H9 (cell line): ENCODE measurements at regions not wholly inside any gene's neighbourhood (a gene's known extent, or its start where the extent isn't known, plus 50 kb on each side); places are given as distances from the start of the nearest gene placed in this dataset.

ENCODE experiments used
- DNase-seq: peaks from one replicate; pipeline ENCODE4 v3.0.0-alpha.2; 2017
- H2AFZ ChIP-seq: one replicate; pipeline ENCODE4 v1.6.1; 2013; ENCODE audit warnings: mild to moderate bottlenecking, low read length, control low read depth, moderate library complexity
- H2AK5ac ChIP-seq: 2 replicates; pipeline ENCODE4 v1.6.1; 2013; ENCODE audit warnings: low read length, control low read depth, mixed read lengths; ENCODE audit not compliant: insufficient read length
- H2BK120ac ChIP-seq: one replicate; pipeline ENCODE4 v1.6.1; 2013; ENCODE audit warnings: low read depth, mild to moderate bottlenecking, low read length, control low read depth, inconsistent platforms; ENCODE audit not compliant: poor library complexity, severe bottlenecking
- H2BK12ac ChIP-seq: 2 replicates; pipeline ENCODE4 v1.6.1; 2013; ENCODE audit warnings: low read length, control low read depth, mixed read lengths, low read depth; ENCODE audit not compliant: insufficient read length
- H2BK15ac ChIP-seq: 2 replicates; pipeline ENCODE4 v1.6.1; 2013; ENCODE audit warnings: low read depth, low read length, control low read depth
- H2BK20ac ChIP-seq: one replicate; pipeline ENCODE4 v1.6.1; 2013; ENCODE audit warnings: low read depth, mild to moderate bottlenecking, low read length, control low read depth, inconsistent platforms; ENCODE audit not compliant: poor library complexity, severe bottlenecking
- H2BK5ac ChIP-seq: 2 replicates; pipeline ENCODE4 v1.6.1; 2013; ENCODE audit warnings: low read length, control low read depth, mixed read lengths; ENCODE audit not compliant: insufficient read length
- H3K14ac ChIP-seq: 2 replicates; pipeline ENCODE4 v1.6.1; 2013; ENCODE audit warnings: low read length, control low read depth; ENCODE audit not compliant: insufficient read depth
- H3K18ac ChIP-seq: 2 replicates; pipeline ENCODE4 v1.6.1; 2013; ENCODE audit warnings: low read depth, mild to moderate bottlenecking, mixed read lengths, low read length, control low read depth; ENCODE audit not compliant: insufficient read length
- H3K23ac ChIP-seq: 2 replicates; pipeline ENCODE4 v1.6.1; 2013; ENCODE audit warnings: low read length, control low read depth, mixed read lengths, low read depth; ENCODE audit not compliant: insufficient read length
- H3K23me2 ChIP-seq: 2 replicates; pipeline ENCODE4 v1.6.1; 2013; ENCODE audit warnings: low read depth, mild to moderate bottlenecking, mixed read lengths, low read length, control low read depth; ENCODE audit not compliant: insufficient read length, poor library complexity, severe bottlenecking
- H3K27ac ChIP-seq: 2 replicates; pipeline ENCODE4 v1.5.1; 2013; ENCODE audit warnings: low read length, control low read depth, mixed read lengths, low read depth; ENCODE audit not compliant: insufficient read length
- H3K27me3 ChIP-seq: 2 replicates; pipeline ENCODE4 v1.6.1; 2013; ENCODE audit warnings: low read length, control low read depth, inconsistent platforms; ENCODE audit not compliant: insufficient read depth
- H3K4ac ChIP-seq: 2 replicates; pipeline ENCODE4 v1.6.1; 2013; ENCODE audit warnings: low read depth, mild to moderate bottlenecking, control low read depth, inconsistent platforms, low read length, moderate library complexity
- H3K4me1 ChIP-seq: 2 replicates; pipeline ENCODE4 v1.6.1; 2013; ENCODE audit warnings: low read length, control low read depth, inconsistent platforms; ENCODE audit not compliant: insufficient read depth
- H3K4me2 ChIP-seq: 2 replicates; pipeline ENCODE4 v1.6.1; 2013; ENCODE audit warnings: low read length, control low read depth, mixed read lengths; ENCODE audit not compliant: insufficient read length, insufficient read depth
- H3K56ac ChIP-seq: 2 replicates; pipeline ENCODE4 v1.6.1; 2013; ENCODE audit warnings: low read depth, mild to moderate bottlenecking, mixed read lengths, low read length, control low read depth; ENCODE audit not compliant: insufficient read length
- H3K79me1 ChIP-seq: 2 replicates; pipeline ENCODE4 v1.6.1; 2013; ENCODE audit warnings: low read depth, mild to moderate bottlenecking, moderate library complexity, low read length, control low read depth, inconsistent platforms; ENCODE audit not compliant: insufficient read depth, poor library complexity, severe bottlenecking
- H3K79me2 ChIP-seq: 2 replicates; pipeline ENCODE4 v1.6.1; 2013; ENCODE audit warnings: low read length, control low read depth, inconsistent platforms; ENCODE audit not compliant: insufficient read depth
- H3K9ac ChIP-seq: 2 replicates; pipeline ENCODE4 v1.6.1; 2013; ENCODE audit warnings: low read length, control low read depth, mixed read lengths; ENCODE audit not compliant: insufficient read length; ENCODE audit errors: extremely low read depth
- H3K9me3 ChIP-seq: one replicate; pipeline ENCODE4 v1.6.1; 2013; ENCODE audit warnings: low read depth, low read length, inconsistent platforms; ENCODE audit not compliant: control insufficient read depth
- H3T11ph ChIP-seq: one replicate; pipeline ENCODE4 v1.6.1; 2013; ENCODE audit warnings: mild to moderate bottlenecking, low read length, control low read depth, inconsistent platforms
- H4K20me1 ChIP-seq: one replicate; pipeline ENCODE4 v1.6.1; 2013; ENCODE audit not compliant: control insufficient read depth, insufficient read length, insufficient read depth
- H4K5ac ChIP-seq: 2 replicates; pipeline ENCODE4 v1.6.1; 2013; ENCODE audit warnings: low read depth, mild to moderate bottlenecking, mixed read lengths, low read length, control low read depth; ENCODE audit not compliant: insufficient read length
- H4K8ac ChIP-seq: replicated peaks from 2 replicates; pipeline ENCODE4 v1.6.1; 2013; ENCODE audit warnings: low read length, control low read depth, mixed read lengths, low read depth; ENCODE audit not compliant: insufficient read length
- H4K91ac ChIP-seq: 2 replicates; pipeline ENCODE4 v1.6.1; 2013; ENCODE audit warnings: low read depth, mild to moderate bottlenecking, moderate library complexity, mixed read lengths, low read length, control low read depth; ENCODE audit not compliant: insufficient read length
- H3K27ac Mint-ChIP-seq, 3 experiments: 2 replicates in 2 of 3; 3 replicates in 1 of 3; pipeline ENCODE4 v1.8.0; 2020 to 2021; ENCODE audit warnings: mixed read lengths in 3 of 3, mild to moderate bottlenecking in 1 of 3, moderate library complexity in 1 of 3
- H3K27me3 Mint-ChIP-seq: 2 replicates; pipeline ENCODE4 v1.8.0; 2021; ENCODE audit warnings: low read depth, mild to moderate bottlenecking, moderate library complexity, mixed read lengths
- H3K36me3 Mint-ChIP-seq, 3 experiments: 2 replicates in 2 of 3; 3 replicates in 1 of 3; pipeline ENCODE4 v1.8.0; 2020 to 2021; ENCODE audit warnings: low read depth in 3 of 3, mixed read lengths in 3 of 3; ENCODE audit not compliant: insufficient read depth in 1 of 3
- H3K4me1 Mint-ChIP-seq, 2 experiments: 2 replicates each; pipeline ENCODE4 v1.8.0; 2020; ENCODE audit warnings: mixed read lengths in 2 of 2
- H3K4me3 Mint-ChIP-seq, 2 experiments: 2 replicates in 1 of 2; 3 replicates in 1 of 2; pipeline ENCODE4 v1.8.0; 2020 to 2021; ENCODE audit warnings: mild to moderate bottlenecking in 2 of 2, mixed read lengths in 2 of 2, moderate library complexity in 1 of 2
- H3K9me3 Mint-ChIP-seq, 2 experiments: 2 replicates in 1 of 2; 3 replicates in 1 of 2; pipeline ENCODE4 v1.8.0; 2020; ENCODE audit warnings: mild to moderate bottlenecking in 2 of 2, mixed read lengths in 2 of 2, moderate library complexity in 1 of 2
- WGBS: extraction: QIAGEN DNeasy Blood & Tissue Kit; methylation state at CpG from one replicate; pipeline ENCODE4 v1.1.7; 2013; ENCODE audit warnings: missing lambda C conversion rate, low lambda C conversion rate, mixed read lengths; ENCODE audit not compliant: insufficient read length; ENCODE audit errors: extremely low coverage; 5-methylcytosine and 5-hydroxymethylcytosine counted together
- TF ChIP-seq, protein P1 (sequence below): fragments of 200-600 bp; sonication (generic); conservative IDR thresholded peaks from 3 replicates; pipeline ENCODE4 v1.8.0; 2021; ENCODE audit warnings: antibody characterized with exemption, mild to moderate bottlenecking

DNA sequence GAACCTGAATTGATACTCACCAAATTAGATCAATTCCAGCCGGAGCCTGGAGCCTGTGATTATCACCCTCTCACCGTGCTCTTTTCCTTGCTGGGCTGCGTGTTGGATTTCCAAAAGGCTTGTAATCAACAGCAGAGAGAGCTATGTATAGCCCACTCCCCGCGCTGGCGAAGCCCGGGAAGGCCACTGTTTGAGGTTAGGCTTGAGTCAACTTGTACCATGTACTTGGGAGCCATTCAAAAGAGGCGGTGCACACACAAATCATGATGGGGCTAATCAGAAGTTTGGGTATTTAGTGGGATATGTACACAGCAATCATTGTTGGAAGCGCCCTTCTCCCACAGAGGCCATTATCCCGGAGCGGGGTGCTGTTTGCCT lies 151.6 kb downstream of the GLI2 start:
- H2BK120ac ChIP-seq, result no peak overlapping the region
- no peak overlapping the region for H3K18ac ChIP-seq
- Mint-ChIP-seq H3K9me3 (no peaks in the 10 kb centered on the region), H3K4me3 (no peak overlapping the region), H3K4me1 (peaks cover 32 to 58% of the 10 kb centered on the region in 2 experiments), H3K27me3 (no peaks in the 10 kb centered on the region; the same call in 1 of the 2 replicates), H3K36me3 (peaks cover 6 to 10% (median 10%) of the 10 kb centered on the region in 3 experiments; a peak in 5 of 7 replicates), H3K27ac (peak overlapping the region in 1 of 3 experiments; percentile 67; a peak in 2 of 7 replicates)
- H3K79me1 ChIP-seq, result peaks cover 4% of the 10 kb centered on the region
- H4K20me1 ChIP-seq, result peaks cover 3% of the 10 kb centered on the region
- H3K56ac ChIP-seq, result no peak overlapping the region
- no peaks in the 10 kb centered on the region for H3K9me3 ChIP-seq
- no peaks in the 10 kb centered on the region for H3K27me3 ChIP-seq
- no peak overlapping the region for H2BK12ac ChIP-seq
- H3K9ac ChIP-seq, result no peak overlapping the region
- H2AFZ ChIP-seq, result no peak overlapping the region
- no peak overlapping the region for H3K23ac ChIP-seq
- no peaks in the 10 kb centered on the region for H3K4me1 ChIP-seq
- H2BK20ac ChIP-seq, result no peak overlapping the region
- TF ChIP-seq, protein P1, sequence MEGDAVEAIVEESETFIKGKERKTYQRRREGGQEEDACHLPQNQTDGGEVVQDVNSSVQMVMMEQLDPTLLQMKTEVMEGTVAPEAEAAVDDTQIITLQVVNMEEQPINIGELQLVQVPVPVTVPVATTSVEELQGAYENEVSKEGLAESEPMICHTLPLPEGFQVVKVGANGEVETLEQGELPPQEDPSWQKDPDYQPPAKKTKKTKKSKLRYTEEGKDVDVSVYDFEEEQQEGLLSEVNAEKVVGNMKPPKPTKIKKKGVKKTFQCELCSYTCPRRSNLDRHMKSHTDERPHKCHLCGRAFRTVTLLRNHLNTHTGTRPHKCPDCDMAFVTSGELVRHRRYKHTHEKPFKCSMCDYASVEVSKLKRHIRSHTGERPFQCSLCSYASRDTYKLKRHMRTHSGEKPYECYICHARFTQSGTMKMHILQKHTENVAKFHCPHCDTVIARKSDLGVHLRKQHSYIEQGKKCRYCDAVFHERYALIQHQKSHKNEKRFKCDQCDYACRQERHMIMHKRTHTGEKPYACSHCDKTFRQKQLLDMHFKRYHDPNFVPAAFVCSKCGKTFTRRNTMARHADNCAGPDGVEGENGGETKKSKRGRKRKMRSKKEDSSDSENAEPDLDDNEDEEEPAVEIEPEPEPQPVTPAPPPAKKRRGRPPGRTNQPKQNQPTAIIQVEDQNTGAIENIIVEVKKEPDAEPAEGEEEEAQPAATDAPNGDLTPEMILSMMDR, result no peak
- no peak overlapping the region for H3K4ac ChIP-seq
- H4K5ac ChIP-seq, result no peak overlapping the region
- no peaks in the 10 kb centered on the region for H3K23me2 ChIP-seq
- no peak for DNase-seq
- H2BK5ac ChIP-seq, result no peak overlapping the region
- no peak overlapping the region for H2AK5ac ChIP-seq
- no peak overlapping the region for H4K8ac ChIP-seq
- no peak overlapping the region for H4K91ac ChIP-seq
- no peak overlapping the region for H2BK15ac ChIP-seq
- no peak overlapping the region for H3K4me2 ChIP-seq
- WGBS, result no CpG with 5 or more reads among the region's 11 CpGs
- no peak overlapping the region for H3K14ac ChIP-seq
- no peak overlapping the region for H3T11ph ChIP-seq
- no peak overlapping the region for H3K27ac ChIP-seq
- H3K79me2 ChIP-seq, result 0 out of 2 replicates have a peak, but pooled peaks cover 1% of the 10 kb centered on the region
